HFFc6 (cell line): ENCODE measurements at regions not wholly inside any gene's neighbourhood (a gene's known extent, or its start where the extent isn't known, plus 50 kb on each side); places are given as distances from the start of the nearest gene placed in this dataset.

Experiments
- DNase-seq: peaks from one replicate; pipeline ENCODE4 v3.0.0-alpha.2; 2018
- H3K27ac Mint-ChIP-seq: 2 replicates; pipeline ENCODE4 v1.8.0; 2020; ENCODE audit warnings: mild to moderate bottlenecking, mixed read lengths
- H3K27me3 Mint-ChIP-seq: 2 replicates; pipeline ENCODE4 v1.8.0; 2021; ENCODE audit warnings: mild to moderate bottlenecking, moderate library complexity, mixed read lengths; ENCODE audit not compliant: insufficient read depth
- H3K36me3 Mint-ChIP-seq: 2 replicates; pipeline ENCODE4 v1.8.0; 2021; ENCODE audit warnings: low read depth, mixed read lengths
- H3K4me1 Mint-ChIP-seq: 2 replicates; pipeline ENCODE4 v1.8.0; 2020; ENCODE audit warnings: low read depth, mixed read lengths
- H3K4me3 Mint-ChIP-seq: 2 replicates; pipeline ENCODE4 v1.8.0; 2020; ENCODE audit warnings: mild to moderate bottlenecking, moderate library complexity, mixed read lengths
- H3K9me3 Mint-ChIP-seq: 2 replicates; pipeline ENCODE4 v1.8.0; 2020; ENCODE audit warnings: mild to moderate bottlenecking, mixed read lengths
- CTCF ChIP-seq: fragments of 200-600 bp; sonication (generic); IDR thresholded peaks from 2 replicates; pipeline ENCODE4 v1.5.0; 2021; ENCODE audit warnings: antibody characterized with exemption, mild to moderate bottlenecking

GRCh38 chr3:162111861-162112260 lies 615.3 kb downstream of the OTOL1 start:
- TF ChIP-seq CTCF: no peak
- Mint-ChIP-seq H3K27ac (no peak overlapping the region), H3K4me3 (no peak overlapping the region), H3K27me3 (no peaks in the 10 kb centered on the region), H3K36me3 (no peaks in the 10 kb centered on the region), H3K4me1 (no peaks in the 10 kb centered on the region), H3K9me3 (no peaks in the 10 kb centered on the region)
- DNase-seq: no peak

- H3K27me3 Mint-ChIP-seq: no peaks in the 10 kb centered on the region
- no peak overlapping the region for H3K27ac Mint-ChIP-seq
- no peaks in the 10 kb centered on the region for H3K36me3 Mint-ChIP-seq
- no peaks in the 10 kb centered on the region for H3K9me3 Mint-ChIP-seq
- no peak for TF ChIP-seq CTCF
- no peak overlapping the region for H3K4me3 Mint-ChIP-seq
- H3K4me1 Mint-ChIP-seq: no peaks in the 10 kb centered on the region
- no peak for DNase-seq
Measured at GRCh38 chr3:162112719-162113118, 616.1 kb downstream of the OTOL1 start.

GRCh38 chr3:162117961-162118360 lies 621.4 kb downstream of the OTOL1 start:
- no peak overlapping the region for H3K27ac Mint-ChIP-seq
- no peaks in the 10 kb centered on the region for H3K9me3 Mint-ChIP-seq

GRCh38 chr3:162119651-162120050 lies 623.0 kb downstream of the OTOL1 start:
- no peak for DNase-seq
- TF ChIP-seq CTCF: no peak
- H3K36me3 Mint-ChIP-seq: no peaks in the 10 kb centered on the region; the same call in 1 of the 2 replicates
- no peak overlapping the region for H3K4me3 Mint-ChIP-seq
- no peak overlapping the region for H3K27ac Mint-ChIP-seq
- H3K4me1 Mint-ChIP-seq: no peaks in the 10 kb centered on the region
- no peaks in the 10 kb centered on the region for H3K9me3 Mint-ChIP-seq
- H3K27me3 Mint-ChIP-seq: no peaks in the 10 kb centered on the region

More at GRCh38 chr3:162117961-162118360, 621.4 kb downstream of the OTOL1 start:
- no peaks in the 10 kb centered on the region for H3K27me3 Mint-ChIP-seq
- TF ChIP-seq CTCF: no peak
- no peak overlapping the region for H3K4me3 Mint-ChIP-seq
- no peak for DNase-seq
- H3K4me1 Mint-ChIP-seq: no peaks in the 10 kb centered on the region
- H3K36me3 Mint-ChIP-seq: no peaks in the 10 kb centered on the region; the same call in 1 of the 2 replicates

- Mint-ChIP-seq H3K27ac (no peak overlapping the region), H3K36me3 (no peaks in the 10 kb centered on the region; the same call in 1 of the 2 replicates), H3K27me3 (no peaks in the 10 kb centered on the region), H3K4me1 (no peaks in the 10 kb centered on the region), H3K9me3 (no peaks in the 10 kb centered on the region), H3K4me3 (no peak overlapping the region)
- DNase-seq: no peak
- no peak for TF ChIP-seq CTCF
Measured at GRCh38 chr3:162122405-162122804, 625.8 kb downstream of the OTOL1 start.

GRCh38 chr3:162125790-162126189 lies 629.2 kb downstream of the OTOL1 start:
- Mint-ChIP-seq H3K4me3 (no peak overlapping the region), H3K4me1 (no peaks in the 10 kb centered on the region), H3K36me3 (no peaks in the 10 kb centered on the region; the same call in 1 of the 2 replicates), H3K27ac (no peak overlapping the region), H3K27me3 (no peaks in the 10 kb centered on the region), H3K9me3 (no peaks in the 10 kb centered on the region)
- TF ChIP-seq CTCF: no peak
- no peak for DNase-seq
